GM19324 (cell line): ENCODE measurements at regions not wholly inside any gene's neighbourhood (a gene's known extent, or its start where the extent isn't known, plus 50 kb on each side); places are given as distances from the start of the nearest gene placed in this dataset.
"Not testable (repeated sequence)": the region's sequence is repeated elsewhere in the genome, so short reads cannot be mapped to it uniquely, and the experiment has no call there.

Source experiments
- ATAC-seq: cut with Tn5 transposase; IDR thresholded peaks from one replicate; pipeline ENCODE4 v1.9.1; 2021; ENCODE audit warnings: mild to moderate bottlenecking, moderate library complexity; ENCODE audit not compliant: unreplicated experiment, low FRiP score

DNA sequence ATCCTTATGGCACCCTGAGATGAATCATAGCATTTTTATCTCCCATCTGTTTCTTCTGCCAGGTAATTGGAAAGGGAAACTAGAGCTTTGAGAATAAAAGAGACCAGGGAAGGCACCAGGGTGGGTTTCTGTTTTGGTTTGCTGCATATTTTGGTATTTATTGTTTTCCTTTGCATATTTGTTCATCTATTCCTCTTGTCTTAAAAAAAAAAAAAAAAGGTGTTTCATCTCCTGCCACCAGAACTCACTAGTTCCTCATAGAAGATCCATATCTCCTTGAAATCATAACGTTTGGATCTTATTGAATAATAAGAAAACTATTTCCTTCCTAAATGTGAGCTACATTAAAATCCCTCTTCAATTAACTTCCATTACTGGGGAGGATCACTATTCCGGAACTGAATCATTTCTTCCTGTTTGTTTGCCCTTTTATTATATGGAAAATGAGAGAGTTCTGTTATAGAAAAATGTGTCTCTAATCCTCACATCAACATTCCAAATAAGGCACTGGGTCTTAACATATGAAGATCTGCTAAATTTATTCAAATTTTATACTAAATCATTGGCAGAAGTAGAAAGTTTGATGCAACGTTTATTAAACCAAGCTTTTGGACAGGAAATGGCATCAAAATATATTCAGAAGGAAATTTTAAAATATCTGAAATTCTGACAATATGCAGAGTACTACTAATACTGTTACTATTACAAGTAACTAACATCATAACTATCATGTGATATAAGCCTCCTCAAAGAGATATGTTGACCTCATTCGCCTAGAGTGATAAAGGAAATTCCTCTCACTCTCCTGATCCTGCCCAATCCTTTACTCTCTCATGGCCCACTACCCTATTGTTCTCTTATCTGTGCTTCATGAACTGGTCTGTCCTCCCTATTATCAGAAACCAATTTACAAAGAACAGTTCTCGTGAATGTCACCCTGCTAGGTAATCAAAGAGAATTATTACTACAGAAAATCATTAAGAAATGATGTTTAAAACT is 229.4 kb upstream of the RSPO3 start:
- ATAC-seq, result no peak

DNA sequence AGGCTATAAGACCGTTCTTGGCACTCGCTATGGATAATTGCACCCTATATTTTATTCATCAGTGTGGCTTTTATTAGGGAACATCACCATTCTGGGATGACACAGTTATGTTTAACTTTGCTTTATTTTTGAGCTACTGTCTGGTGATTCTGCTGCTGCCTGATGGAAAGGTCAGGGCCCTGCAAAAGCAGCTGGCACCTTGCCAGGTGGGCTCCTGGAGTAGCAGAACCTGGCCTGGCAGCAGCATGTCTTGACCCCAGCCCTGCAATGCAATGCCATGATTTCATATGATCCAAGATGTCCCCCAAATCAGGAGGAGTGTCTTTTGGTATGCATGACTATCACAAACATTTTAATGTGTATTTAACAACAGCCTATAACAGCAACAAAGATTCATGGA is 228.4 kb upstream of the RSPO3 start:
- no peak for ATAC-seq

DNA sequence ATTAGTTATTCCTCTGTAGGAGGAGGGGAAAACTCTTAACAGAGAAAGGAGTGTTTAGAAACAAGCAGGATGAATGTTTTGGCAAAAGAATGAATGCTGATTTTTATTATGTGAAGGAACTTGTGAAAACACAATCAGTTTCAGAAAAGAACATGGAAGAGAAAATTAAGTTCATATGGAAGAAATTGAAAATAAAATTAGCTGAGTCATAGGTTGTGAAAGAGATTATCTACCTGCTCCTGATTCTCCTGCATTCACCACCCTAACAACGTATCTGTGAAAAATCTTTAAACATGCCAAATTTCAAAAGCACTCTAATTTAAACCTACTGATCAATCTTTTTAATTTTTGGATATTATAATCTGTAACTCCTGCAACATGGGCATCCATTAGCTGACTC is 227.3 kb upstream of the RSPO3 start:
- no peak for ATAC-seq

DNA sequence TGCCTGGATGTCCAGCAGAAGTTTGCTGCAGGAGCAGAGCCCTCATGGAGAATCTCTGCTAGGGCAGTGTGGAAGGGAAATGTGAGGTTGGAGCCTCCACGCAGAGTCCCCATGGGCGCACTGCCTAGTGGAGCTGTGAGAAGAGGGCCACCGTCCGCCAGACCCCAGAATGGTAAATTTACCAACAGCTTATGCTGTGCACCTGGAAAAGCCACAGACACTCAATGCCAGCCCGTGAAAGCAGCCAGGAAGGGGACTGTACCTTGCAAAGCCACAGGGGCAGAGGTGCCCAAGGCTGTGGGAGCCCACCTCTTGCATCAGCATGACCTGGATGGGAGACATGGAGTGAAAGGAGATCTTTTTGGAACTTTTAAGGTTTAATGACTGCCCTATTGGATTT is 225.6 kb upstream of the RSPO3 start:
- not testable (repeated sequence) for ATAC-seq

DNA sequence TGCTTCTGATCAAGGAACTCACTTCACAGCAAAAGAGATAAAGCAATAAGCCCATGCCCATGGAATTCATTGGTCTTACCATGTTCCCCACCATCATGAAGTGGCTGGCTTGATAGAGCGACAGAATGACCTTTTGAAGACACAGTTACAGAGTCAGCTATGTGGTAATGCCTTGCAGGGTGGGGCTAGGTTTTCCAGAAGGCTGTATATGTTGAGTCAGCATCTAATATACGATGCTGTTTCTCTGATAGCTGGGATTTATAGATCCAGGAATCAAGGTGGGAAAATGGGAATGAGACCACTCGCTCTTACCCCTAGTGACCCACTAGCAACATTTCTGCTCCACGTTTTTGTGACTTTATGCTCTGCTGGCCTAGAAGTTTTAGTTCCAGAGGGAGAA is 220.7 kb upstream of the RSPO3 start:
- no peak for ATAC-seq

DNA sequence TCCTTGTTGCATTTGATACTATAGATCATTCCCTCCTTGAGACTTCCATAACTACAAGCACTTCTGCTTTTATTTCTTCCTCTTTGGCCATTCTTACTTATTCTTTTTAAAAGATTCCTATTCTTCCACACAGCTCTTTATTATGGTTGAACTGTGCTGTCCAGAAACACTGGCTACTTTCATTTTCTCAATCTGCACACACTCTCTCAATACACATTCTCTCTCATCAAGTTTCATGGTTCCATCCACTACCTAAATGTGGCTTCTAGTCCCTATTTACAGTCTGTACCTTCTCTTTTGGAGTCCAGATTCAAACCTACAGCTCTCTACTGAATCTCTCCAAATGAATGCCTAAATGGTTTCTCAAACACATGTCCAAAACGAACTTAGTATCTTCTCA is 214.3 kb upstream of the RSPO3 start:
- no peak for ATAC-seq

DNA sequence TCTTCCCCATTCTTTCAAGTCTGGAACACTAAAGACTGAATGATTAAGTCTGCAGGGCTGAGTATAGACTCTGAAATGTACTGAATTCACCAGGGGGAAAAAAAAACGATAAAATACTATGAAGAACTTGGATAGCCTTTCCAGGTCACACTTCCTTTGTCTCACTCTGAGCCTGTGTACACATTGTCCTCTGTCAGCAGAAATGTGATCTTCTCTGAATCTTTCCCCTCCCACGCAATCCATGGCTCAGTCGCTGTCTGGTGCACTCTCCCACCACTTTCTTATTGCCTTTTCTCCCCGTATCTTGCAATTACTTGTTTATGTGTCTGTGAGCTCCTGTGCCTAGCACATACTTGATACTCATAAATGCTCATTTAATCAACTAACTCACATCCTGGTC is 212.6 kb upstream of the RSPO3 start:
- no peak for ATAC-seq

DNA sequence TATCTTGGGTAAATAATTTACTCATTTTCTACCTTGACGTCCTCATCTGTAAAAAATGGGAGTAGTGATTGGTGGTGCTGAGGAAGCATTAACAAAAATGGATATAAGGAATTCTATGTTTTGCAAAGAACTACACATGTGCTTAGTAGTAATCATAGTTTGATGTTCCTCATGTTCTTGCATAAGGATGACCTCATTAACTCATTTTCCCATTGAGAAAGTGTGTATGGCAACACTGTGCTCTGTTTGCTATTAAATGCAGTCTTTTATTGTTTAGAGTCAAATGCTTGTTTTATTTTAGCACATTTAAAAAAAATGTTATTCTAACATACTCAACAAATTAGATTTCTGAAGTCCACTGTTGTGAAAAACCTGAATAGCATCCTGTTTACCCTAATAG is 211.2 kb upstream of the RSPO3 start:
- no peak for ATAC-seq

DNA sequence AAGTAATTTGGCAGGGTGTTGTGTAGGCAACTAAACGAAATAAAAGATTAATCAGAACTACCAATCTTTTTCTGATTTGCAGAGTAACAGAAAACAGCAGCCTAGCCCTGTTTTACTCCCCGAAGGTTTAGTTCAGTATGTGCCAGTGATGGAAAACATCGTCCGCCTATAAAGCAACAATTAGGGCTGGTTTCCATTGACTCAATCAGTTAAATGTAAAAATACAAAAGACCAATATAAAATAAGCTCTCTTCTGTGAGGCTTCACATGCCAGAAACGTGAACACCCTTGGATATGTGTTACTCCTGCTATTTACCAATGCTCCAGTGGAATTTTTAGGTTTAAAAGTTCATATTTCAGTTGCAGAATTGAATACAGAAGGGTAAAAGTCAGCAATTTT is 210.5 kb upstream of the RSPO3 start:
- ATAC-seq, result no peak

DNA sequence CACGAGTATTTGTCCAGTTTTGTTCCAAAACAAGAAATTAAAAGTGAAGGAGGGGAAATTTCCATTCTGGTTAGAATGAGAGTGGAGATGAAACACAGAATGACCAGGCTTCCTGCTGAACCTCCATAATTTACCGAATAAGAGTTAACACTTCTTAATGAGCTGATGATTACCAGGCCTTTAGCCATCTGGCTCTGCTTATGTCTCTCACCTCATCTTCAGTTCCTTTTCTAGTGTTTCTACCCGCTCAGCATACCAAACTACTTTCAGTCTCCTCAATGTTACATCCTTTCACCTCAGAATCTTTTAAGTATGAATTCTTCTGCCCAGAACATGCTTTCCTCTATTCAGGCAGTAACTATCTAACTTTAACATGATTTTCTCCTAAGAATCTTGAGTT is 209.0 kb upstream of the RSPO3 start:
- peak; percentile 71 for ATAC-seq

DNA sequence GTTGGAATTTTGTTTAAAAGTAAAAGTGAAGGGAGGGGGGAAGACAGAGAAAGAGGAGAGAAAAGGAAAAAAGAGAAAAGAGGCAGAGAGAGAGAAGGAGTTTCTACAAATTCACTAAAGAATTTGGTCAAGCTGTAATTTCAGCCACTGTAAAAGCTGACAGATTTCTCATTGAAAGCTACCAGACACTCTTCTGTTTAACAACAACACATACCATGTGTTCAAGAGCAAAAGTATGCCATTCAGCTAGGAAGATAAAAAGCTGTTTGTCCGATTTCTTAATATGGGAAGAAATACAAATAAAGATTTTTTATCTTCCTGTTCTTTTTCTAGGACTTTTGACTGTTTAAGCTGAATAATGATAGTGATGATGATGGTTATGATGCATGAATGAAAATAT is 204.8 kb upstream of the RSPO3 start:
- ATAC-seq, result no peak

DNA sequence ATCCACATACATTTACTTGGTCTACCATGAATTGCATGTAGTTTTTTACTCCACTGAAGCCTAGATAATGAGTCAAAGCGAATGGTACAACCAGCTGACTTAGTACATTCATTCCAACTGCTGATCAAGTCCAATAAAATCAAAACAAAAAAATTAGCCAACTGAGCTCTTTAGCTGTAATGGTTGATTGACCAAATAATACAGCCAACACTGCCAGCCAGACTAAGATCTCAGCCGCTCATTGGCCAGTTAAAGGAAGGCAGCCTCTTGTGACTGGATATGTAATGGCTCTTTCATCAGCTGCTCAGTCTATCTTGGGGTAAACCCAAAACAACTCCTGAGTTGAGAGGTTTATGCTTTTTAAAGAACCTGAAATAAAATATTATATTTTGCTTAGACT is 204.3 kb upstream of the RSPO3 start:
- ATAC-seq, result no peak

DNA sequence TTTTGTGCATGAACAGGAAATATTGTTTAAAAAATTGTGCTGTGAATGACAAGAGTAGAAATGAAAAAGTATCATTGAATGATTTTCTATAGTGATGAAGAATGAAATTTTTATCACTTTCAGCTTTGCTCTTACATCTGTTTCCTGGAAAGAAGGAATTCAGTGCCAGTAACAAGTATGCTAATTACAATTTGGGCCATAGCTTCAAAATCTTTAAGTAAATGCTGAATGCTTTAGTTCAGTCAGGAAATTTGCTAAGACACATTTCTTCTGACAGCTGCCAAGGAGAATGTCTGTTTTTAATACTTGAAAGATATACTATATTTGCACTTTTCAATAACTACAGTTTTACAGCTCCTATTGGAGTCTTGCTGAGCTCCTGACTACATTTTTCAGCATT is 203.7 kb upstream of the RSPO3 start:
- ATAC-seq, result no peak

DNA sequence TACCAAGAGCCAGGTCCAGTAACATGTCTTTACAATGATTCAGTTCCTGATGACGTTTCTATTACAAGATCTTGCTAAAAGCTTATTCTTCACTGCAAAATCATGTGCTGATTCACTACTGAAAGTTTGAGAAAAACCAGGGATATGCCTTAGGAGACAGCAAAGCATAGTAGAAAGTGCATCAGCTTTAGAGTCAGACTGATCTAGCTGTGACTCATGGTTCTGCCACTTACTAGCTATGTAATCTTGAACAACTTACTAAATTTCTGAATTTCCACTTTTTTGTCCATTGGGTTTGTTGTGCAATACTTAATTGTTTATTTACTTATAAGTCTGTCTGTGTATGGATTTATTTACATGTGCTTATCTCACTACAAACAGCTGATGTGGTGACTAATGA is 198.5 kb upstream of the RSPO3 start:
- ATAC-seq, result no peak

DNA sequence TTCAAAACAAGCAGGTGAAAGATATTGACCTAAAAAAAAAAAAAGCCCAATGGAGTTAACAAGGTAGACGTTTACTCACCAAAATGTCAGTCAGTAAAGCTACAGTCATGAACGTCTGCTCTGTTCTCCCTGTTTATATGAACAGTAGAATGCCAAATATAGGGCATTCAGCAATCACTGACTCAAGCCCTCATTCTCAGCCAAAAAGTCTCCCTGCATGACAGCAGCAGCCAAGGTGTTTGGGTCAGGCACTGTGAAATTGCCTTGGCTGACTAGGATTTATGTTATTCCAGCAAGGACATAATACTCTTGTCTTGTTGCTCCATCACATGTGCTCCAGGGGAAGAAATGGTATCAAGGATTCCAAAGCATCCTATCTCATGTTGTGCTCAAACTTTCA is 194.7 kb upstream of the RSPO3 start:
- no peak for ATAC-seq

DNA sequence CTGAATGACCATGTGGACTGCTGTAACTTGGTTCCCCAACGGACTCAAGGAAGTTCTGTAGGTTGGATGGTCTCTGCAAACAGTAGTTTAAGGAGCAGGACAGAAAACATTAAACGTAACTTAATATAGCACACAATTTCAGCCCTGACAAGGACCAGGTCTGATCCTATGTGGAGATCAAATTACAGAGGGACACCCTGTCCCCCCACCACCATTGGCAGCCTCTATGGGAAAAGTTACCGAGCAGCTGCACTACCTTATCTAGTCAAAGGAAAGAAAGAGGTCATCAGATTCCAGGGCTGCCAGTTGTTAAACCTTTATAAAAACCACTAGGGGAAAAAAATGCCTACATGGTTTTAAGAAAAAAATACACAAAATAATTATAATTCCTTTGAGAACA is 191.5 kb upstream of the RSPO3 start:
- ATAC-seq, result no peak

DNA sequence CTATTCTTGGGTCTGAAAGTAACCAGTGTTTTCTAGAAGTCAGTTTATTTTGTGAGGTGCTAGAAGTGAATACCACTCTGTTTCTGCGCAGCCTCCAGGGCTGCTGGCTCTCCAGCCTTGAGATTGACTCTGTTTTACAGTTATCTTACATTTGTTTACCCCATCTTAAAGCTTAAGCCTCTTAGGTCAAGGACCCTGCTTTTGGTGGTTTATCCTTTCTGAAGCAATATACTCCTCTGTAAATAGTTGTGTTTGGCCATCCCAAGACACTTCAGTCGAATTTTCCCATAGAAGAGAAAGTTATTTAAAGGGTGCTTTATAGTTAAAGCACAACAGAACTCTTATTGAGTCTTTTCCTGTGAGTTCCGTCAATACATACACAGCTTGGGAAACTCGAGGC is 190.6 kb upstream of the RSPO3 start:
- ATAC-seq, result no peak

DNA sequence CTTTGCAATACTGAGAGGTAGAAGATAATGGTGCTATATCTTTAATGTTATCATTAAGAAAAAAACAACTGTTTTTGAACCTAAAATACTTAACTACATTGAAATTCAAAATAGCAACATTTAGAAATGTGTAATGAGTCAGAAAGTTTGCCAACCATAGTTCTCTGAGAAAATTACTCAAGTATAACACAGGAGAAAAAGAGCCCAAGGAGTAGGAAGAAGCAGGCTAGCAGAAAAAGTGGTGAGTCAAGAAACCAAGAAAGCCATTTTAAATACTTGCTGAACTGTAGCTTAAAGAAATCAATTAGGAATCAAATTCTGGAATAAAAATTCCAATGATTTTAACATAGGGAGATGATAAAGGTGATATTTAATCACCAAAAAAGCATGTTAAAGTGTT is 181.0 kb upstream of the RSPO3 start:
- no peak for ATAC-seq

DNA sequence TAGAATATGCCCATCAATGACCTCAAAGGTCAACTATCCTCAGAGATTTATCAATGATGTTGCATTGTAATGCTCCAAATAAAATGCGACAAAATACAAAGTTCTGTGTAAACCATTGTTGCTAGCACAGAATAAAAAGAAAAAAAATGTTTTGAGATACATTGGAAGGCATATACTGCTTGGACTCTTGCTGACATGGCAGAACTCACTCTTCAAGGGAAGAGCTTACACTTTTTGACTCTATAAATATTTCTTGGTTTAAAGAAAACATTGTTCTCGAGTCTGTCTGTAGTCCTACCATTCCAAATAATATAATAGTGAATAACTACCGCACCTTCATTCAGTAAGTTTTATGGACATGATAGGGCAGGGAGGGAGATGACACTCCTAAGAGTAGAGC is 178.7 kb upstream of the RSPO3 start:
- ATAC-seq, result no peak

DNA sequence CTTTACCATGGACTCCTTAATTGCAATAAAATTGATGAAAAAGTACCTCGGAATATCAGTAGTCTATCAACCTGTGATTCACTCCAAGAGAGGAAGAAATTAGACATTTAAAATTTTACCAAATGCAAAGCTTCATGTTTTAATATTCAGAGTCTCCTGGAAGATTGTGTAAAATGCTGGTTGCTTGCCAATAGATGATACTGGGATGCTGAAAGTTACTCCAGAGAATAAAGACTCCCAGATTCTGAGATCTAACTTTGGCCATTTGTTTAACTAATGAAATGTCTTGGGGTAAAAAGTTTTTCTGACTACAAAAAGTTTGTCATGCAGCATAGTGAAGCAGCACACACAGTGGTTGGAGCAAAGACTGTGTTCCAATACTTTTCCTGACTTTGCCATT is 176.7 kb upstream of the RSPO3 start:
- ATAC-seq, result no peak

DNA sequence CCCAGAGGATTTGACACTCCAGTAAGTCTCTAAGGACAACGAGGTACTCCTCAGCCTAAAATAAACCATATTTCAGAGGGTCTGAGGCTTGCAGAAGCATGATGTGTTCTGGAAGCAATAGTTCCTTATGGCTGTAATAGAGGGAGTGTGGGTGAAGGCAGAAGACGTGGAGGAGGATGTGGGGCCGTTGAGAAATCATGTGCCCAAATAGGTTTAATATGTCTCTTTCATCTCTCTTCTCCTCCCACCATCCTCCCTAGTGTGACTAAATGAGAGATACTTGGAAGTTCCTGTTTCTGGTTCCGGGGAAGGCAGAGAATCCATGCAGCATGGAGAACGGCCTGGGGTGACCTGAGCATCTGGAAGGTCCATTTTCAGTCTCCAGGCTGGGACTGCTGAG is 174.0 kb upstream of the RSPO3 start:
- ATAC-seq, result no peak

DNA sequence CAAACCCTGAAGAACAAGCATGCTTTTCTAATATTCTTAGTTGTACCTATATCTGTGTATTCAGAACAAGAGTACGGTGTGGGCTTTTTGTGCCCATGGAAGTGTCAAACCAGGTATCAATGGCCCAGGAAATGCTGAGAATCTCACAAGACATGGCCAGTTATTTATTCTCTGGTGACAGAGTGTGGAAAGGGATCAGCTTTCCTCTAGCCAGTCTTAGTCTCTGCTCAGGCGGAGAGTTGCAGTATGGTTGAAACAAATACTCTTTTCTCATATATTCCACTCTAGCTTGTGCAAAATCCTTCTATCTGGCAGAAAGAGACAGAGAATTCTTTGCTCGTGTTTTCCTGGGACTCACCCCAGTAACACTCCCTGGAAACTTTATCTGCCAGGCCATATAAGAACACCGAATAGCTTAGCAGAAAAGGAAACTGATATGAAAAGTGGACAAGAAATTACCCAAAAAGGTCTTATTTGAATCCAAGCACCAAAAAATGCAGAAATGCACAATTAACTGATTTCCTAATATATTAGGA is 173.3 kb upstream of the RSPO3 start:
- no peak for ATAC-seq
